Mucosa of rectum (tissue), 2 donors: ENCODE measurements at regions not wholly inside any gene's neighbourhood (a gene's known extent, or its start where the extent isn't known, plus 50 kb on each side); places are given as distances from the start of the nearest gene placed in this dataset.

ENCODE experiments used
- H3K27ac ChIP-seq, 2 donors: one replicate each; pipeline ENCODE4 v1.7.0; 2013; ENCODE audit warnings: inconsistent platforms in 2 of 2, low read depth in 2 of 2, low read length in 2 of 2
- H3K27me3 ChIP-seq, 2 donors: one replicate each; pipeline ENCODE4 v1.7.0; 2013; ENCODE audit warnings: low read length in 2 of 2; ENCODE audit not compliant: control insufficient read depth in 2 of 2, insufficient read depth in 2 of 2
- H3K36me3 ChIP-seq, 2 donors: one replicate each; pipeline ENCODE4 v1.7.0; 2013; ENCODE audit warnings: low read length in 2 of 2; ENCODE audit not compliant: control insufficient read depth in 2 of 2, insufficient read depth in 2 of 2
- H3K4me1 ChIP-seq, 2 donors: one replicate each; pipeline ENCODE4 v1.7.0; 2013; ENCODE audit warnings: low read length in 2 of 2, mild to moderate bottlenecking in 1 of 2; ENCODE audit not compliant: control insufficient read depth in 2 of 2, insufficient read depth in 2 of 2
- H3K4me3 ChIP-seq, 2 donors: one replicate each; pipeline ENCODE4 v1.7.0; 2013; ENCODE audit warnings: low read length in 2 of 2
- H3K9ac ChIP-seq, 2 donors: one replicate each; pipeline ENCODE4 v1.7.0; 2013; ENCODE audit warnings: low read length in 2 of 2, low read depth in 1 of 2, mild to moderate bottlenecking in 1 of 2
- H3K9me3 ChIP-seq, 2 donors: one replicate each; pipeline ENCODE4 v1.7.0; 2013; ENCODE audit warnings: low read length in 2 of 2; ENCODE audit not compliant: control insufficient read depth in 2 of 2
- donor health status: healthy.
- donor health status: Normal muscosa, but diverticular disease.

DNA sequence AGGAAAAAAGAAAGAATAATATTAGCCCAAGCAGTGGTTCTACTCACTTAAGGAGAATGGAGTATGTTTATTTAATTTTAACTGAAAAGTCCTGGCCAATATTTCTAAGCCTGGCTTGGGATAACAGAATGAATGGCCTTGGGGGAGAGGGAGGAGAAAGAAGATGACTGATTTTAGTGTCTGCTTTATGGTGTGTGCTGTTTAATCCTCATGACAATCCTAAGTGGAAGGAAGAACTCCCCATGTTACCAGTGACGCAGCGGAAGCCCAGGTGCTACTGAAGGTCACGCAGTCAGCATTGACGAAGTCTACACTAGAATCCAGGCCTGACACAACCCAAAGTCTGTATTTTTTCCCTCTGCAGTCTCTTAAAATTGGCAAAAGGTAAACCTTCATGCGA is 50.5 kb downstream of the PALM2AKAP2 start:
- Histone ChIP-seq H3K27ac (no peak overlapping the region), H3K9ac (no peak overlapping the region)

DNA sequence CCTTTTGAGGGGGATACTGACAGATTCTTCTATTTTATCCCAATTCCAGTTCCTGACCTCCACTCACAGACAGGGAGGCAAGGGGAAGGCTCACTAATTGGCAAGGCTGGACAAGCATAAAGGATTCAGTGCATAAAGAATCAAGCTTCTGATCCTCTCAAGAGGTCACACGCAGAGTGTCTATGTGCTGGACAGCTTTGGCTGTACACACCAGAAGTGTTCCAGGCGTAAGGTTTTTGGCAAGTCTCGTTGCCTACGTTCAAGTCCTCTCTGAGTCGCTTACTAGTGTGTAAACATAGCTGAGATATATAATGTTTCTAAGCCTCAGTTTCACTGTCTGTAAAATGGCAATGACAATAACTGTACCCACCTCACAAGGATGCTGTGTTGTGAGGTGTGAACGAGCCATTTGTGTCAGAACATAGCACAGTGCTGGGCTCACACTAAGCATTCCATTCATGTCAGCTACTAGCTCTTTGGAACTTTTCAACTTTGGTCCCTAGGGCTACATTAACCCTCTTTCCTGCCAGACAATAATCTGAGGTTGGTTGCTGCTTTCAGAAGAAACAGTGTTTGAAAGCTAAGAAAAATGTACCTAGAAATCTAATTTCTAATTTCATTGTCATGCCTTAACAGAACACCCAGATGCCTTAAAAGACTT is 52.1 kb downstream of the PALM2AKAP2 start:
- H3K27ac ChIP-seq: no peak overlapping the region
- no peaks in the 10 kb centered on the region for H3K4me1 ChIP-seq
- H3K27me3 ChIP-seq: no peaks in the 10 kb centered on the region
- no peaks in the 10 kb centered on the region for H3K9me3 ChIP-seq
- H3K9ac ChIP-seq: no peak overlapping the region
- H3K36me3 ChIP-seq: no peaks in the 10 kb centered on the region
- no peak overlapping the region for H3K4me3 ChIP-seq

More for the DNA sequence above, 50.5 kb downstream of the PALM2AKAP2 start:
- no peaks in the 10 kb centered on the region for H3K27me3 ChIP-seq
- no peaks in the 10 kb centered on the region for H3K4me1 ChIP-seq
- H3K9me3 ChIP-seq: no peaks in the 10 kb centered on the region
- no peak overlapping the region for H3K4me3 ChIP-seq
- H3K36me3 ChIP-seq: no peaks in the 10 kb centered on the region

DNA sequence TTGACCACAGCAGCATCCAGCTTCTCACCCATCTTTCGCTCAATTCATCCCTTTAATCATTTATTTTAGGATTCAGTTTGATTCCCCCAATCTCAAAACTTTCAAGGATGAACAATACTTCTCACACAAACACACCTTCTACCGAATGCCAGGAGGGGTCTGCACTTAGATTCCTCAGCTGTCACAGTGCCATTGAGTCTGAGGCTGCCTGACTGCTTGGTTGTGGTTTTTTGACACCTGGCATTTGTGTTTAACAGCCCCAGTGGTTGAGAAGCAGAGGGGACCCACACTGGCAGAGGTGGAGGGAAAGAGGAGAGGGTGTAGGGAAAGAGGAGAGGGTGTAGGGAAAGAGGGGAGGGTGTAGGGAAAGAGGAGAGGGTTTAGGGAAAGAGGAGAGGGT is 54.9 kb downstream of the PALM2AKAP2 start:
- Histone ChIP-seq H3K4me1 (no peaks in the 10 kb centered on the region), H3K27ac (no peak overlapping the region), H3K9me3 (no peaks in the 10 kb centered on the region), H3K27me3 (no peaks in the 10 kb centered on the region), H3K4me3 (no peak overlapping the region), H3K36me3 (no peaks in the 10 kb centered on the region), H3K9ac (no peak overlapping the region)

DNA sequence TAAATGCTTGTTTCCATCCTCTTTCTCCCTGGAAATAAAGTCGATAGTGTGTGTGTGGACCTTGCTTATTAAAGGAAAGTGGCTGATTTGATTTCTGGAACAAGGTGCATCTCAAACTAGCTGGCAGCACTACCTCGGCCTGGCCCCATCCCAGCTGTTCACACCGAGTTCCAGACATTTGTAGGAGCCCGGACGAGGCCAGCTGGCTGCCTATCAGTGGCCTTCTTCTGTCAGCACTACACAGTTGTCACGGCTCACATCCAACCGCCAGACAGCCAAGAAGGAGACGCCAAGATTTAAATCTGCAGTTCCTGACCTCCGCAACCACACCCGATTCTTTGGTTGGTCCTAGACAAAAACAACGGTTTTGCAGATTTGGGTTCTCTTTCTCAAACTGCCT is 63.6 kb downstream of the PALM2AKAP2 start:
- Histone ChIP-seq H3K9me3 (no peaks in the 10 kb centered on the region), H3K4me1 (no peaks in the 10 kb centered on the region), H3K4me3 (no peak overlapping the region), H3K27me3 (no peaks in the 10 kb centered on the region), H3K36me3 (no peaks in the 10 kb centered on the region), H3K27ac (no peak overlapping the region), H3K9ac (no peak overlapping the region)

DNA sequence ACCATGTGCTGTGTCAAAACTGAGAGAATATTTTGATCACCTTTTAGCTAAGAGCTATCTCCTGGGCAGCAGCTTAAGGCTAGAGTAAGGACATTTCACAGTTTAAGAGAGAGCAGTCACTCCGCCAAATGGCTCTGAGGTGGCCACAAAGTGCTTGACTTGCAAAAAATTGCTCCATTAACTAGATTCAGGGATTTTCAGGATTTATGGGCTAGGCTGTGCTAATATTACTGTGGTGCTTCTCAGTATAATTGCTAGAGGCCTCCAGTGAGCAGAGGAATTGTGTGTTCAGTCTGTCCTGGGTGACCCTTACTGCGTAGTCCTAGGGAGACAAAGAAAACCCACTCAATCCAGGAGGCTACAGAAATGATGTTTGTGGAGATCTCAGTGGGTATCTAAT is 65.2 kb downstream of the PALM2AKAP2 start:
- Histone ChIP-seq H3K9ac (no peak overlapping the region), H3K36me3 (no peaks in the 10 kb centered on the region), H3K27ac (no peak overlapping the region), H3K27me3 (no peaks in the 10 kb centered on the region), H3K4me3 (no peak overlapping the region), H3K4me1 (no peaks in the 10 kb centered on the region), H3K9me3 (no peaks in the 10 kb centered on the region)

DNA sequence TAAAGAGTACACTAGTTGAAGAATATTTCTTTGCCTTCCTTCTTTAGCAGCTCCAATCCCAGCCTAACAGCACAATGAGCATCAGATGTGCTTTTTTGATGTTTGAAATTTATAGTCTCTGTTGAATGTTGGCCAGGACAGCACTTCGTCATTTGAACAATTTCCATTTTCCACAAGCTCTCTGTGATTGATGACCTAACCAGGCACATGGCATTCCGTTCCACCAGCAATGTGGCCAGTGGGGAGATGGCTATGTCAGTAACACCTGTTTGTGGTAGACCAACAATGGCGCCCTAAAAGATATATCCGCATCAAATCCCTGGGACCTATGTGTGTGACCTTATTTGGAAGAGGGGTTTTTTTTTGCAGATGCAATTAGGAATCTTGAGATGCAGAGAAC is 66.8 kb downstream of the PALM2AKAP2 start:
- no peak overlapping the region for H3K9ac ChIP-seq
- H3K9me3 ChIP-seq: no peaks in the 10 kb centered on the region
- no peak overlapping the region for H3K4me3 ChIP-seq
- no peak overlapping the region for H3K27ac ChIP-seq
- no peaks in the 10 kb centered on the region for H3K36me3 ChIP-seq
- H3K4me1 ChIP-seq: no peaks in the 10 kb centered on the region
- H3K27me3 ChIP-seq: no peaks in the 10 kb centered on the region

DNA sequence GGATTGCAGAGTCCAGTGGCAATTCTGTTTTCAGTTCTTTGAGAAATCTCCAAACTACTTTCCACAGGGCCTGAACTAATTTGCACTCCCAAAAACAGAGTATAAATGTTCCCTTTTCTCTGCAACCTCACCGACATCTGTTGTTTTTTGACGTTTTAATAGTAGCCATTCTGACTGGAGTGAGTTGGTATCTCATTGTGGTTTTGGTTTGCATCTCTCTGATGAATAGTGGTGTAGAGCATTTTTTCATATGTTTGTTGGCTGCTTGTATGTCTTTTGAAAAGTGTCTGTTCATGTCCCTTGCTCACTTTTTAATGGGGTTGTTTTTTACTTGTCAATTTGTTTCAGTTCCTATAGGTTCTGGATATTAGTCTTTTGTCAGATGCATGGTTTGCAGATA is 72.6 kb downstream of the PALM2AKAP2 start:
- H3K27me3 ChIP-seq: no peaks in the 10 kb centered on the region
- no peaks in the 10 kb centered on the region for H3K4me1 ChIP-seq
- H3K9me3 ChIP-seq: no peaks in the 10 kb centered on the region
- no peak overlapping the region for H3K4me3 ChIP-seq
- no peak overlapping the region for H3K27ac ChIP-seq
- H3K36me3 ChIP-seq: no peaks in the 10 kb centered on the region
- H3K9ac ChIP-seq: no peak overlapping the region

DNA sequence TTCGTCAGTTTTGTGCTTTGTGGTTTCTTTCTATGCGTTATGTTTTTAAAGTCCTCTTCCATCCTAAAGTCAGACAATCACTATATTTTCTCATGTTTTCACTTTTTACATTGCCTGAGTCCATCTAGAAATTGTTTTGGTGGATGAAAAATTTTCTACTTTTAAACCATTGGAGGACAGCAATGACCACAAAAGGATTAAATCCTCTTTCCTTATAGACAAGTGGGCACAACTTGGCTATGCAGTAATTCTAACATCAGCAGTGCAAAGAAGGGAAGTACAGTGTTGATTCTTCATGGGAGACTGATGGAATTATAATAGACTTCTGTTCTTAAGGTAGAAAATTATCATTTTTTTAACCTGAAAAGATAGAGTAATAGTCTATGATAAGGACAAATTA is 75.5 kb downstream of the PALM2AKAP2 start:
- Histone ChIP-seq H3K36me3 (no peaks in the 10 kb centered on the region), H3K4me1 (no peaks in the 10 kb centered on the region), H3K27ac (no peak overlapping the region), H3K27me3 (no peaks in the 10 kb centered on the region), H3K4me3 (no peak overlapping the region), H3K9ac (no peak overlapping the region), H3K9me3 (no peaks in the 10 kb centered on the region)

DNA sequence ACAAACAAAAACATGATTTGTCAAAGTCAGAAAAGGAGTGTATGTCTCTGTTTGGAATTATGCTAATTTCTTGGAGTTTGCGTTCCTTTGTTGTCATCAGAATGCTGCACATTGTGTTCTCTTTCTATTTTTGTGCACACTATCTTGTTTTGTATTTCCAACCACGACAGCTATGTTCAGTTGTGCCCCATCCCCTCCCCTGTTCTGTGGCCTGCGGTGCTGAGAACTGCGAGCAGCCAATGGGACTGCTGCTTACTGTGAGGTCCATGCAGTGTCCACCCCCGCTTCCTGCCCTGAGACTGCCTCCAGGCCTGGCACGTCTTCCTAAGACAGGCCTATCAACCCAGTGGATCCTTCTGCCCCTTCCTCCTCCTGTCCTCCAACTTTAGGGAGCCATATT is 76.8 kb downstream of the PALM2AKAP2 start:
- no peak overlapping the region for H3K9ac ChIP-seq
- no peak overlapping the region for H3K27ac ChIP-seq
- H3K4me3 ChIP-seq: no peak overlapping the region

DNA sequence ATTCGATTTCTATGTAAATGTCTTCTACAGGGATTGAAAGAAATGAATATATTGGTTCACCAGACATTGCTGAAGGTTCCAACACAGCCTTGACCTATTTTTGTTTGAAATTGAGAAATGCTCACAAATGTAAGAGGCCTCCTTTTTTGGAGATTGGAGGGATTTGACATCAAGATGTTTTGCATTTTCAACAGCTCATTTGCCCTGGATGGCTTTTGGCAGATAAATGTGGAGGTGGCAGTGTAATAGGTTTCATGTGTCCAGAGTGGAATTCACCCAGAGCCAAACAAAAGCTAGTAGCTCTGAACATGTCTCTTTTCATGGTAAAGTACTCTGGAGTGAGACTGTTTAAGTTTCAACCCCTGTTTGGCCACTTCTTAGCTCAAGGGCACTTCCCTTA is 77.3 kb downstream of the PALM2AKAP2 start:
- Histone ChIP-seq H3K4me3 (no peak overlapping the region), H3K27ac (no peak overlapping the region), H3K27me3 (no peaks in the 10 kb centered on the region), H3K36me3 (no peaks in the 10 kb centered on the region), H3K9ac (no peak overlapping the region), H3K9me3 (no peaks in the 10 kb centered on the region), H3K4me1 (no peaks in the 10 kb centered on the region)

More for the DNA sequence above, 76.8 kb downstream of the PALM2AKAP2 start:
- no peaks in the 10 kb centered on the region for H3K4me1 ChIP-seq
- no peaks in the 10 kb centered on the region for H3K36me3 ChIP-seq
- H3K9me3 ChIP-seq: no peaks in the 10 kb centered on the region
- no peaks in the 10 kb centered on the region for H3K27me3 ChIP-seq

DNA sequence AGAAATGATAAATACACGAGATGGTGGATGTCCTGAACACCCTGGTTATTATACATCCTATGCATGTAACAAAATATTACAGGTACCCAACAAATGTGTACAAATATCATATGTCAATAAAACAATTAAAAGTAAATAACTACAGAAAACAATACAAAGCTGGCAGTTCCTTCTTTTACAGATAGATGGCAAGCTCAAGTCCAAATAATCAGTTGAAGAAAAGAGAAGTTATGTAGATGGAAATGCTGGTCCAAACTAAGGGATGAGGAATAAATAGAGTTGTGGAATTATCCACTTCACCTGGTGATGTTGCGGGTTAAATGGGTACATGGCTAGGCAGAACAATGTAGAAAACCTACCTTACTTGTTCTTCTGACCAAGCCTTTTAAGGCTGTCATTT is 79.4 kb downstream of the PALM2AKAP2 start:
- Histone ChIP-seq H3K36me3 (no peaks in the 10 kb centered on the region), H3K27me3 (no peaks in the 10 kb centered on the region), H3K9ac (no peak overlapping the region), H3K9me3 (no peaks in the 10 kb centered on the region), H3K4me1 (no peaks in the 10 kb centered on the region), H3K27ac (no peak overlapping the region), H3K4me3 (no peak overlapping the region)
